ENCODE measurements at regions not wholly inside any gene's neighbourhood (a gene's known extent, or its start where the extent isn't known, plus 50 kb on each side); places are given as distances from the start of the nearest gene placed in this dataset.

GRCh38 chr2:81545626-81546025, 1241.1 kb upstream of the LRRTM1 start:
- TF ChIP-seq POLR2A (IDR thresholded peaks at IDR 0.05), result no peak
- TF ChIP-seq CTCF (IDR thresholded peaks at IDR 0.05), result no peak
- intact Hi-C loops (cut with DNase I), result no loop called here
- no peaks in the 10 kb centered on the region for H3K4me1 ChIP-seq
- H3K36me3 ChIP-seq (replicated peaks in 1 of 2; ENCODE audit: insufficient read depth in 1 of 2, low read depth in 2 of 2), result no peaks in the 10 kb centered on the region
- H3K27me3 ChIP-seq, result no peaks in the 10 kb centered on the region
- 56 to 57% methylated on average over 2 of the region's 2 CpGs for WGBS, 2 donors
- no peak overlapping the region for H3K27ac ChIP-seq
- ATAC-seq (no peak), DNase-seq (no peak)
- H3K4me3 ChIP-seq, result no peak overlapping the region
- H3K9me3 ChIP-seq, result no peaks in the 10 kb centered on the region

- Histone ChIP-seq H3K27ac (no peak overlapping the region), H3K9me3 (no peaks in the 10 kb centered on the region), H3K27me3 (no peaks in the 10 kb centered on the region), H3K36me3 (replicated peaks in 1 of 2; ENCODE audit: insufficient read depth in 1 of 2, low read depth in 2 of 2) (no peaks in the 10 kb centered on the region), H3K4me3 (no peak overlapping the region), H3K4me1 (no peaks in the 10 kb centered on the region)
- ATAC-seq (no peak), DNase-seq (no peak)
- intact Hi-C loops (cut with DNase I), result no loop called here
- TF ChIP-seq POLR2A (IDR thresholded peaks at IDR 0.05) (no peak), CTCF (IDR thresholded peaks at IDR 0.05) (no peak)
- 53 to 63% methylated on average over 1 of the region's 1 CpG for WGBS, 2 donors
Measured at GRCh38 chr2:81542119-81542518, 1237.6 kb upstream of the LRRTM1 start.

- 28 to 33% methylated on average over 6 of the region's 6 CpGs for WGBS, 2 donors
- TF ChIP-seq CTCF (IDR thresholded peaks at IDR 0.05) (no peak), POLR2A (IDR thresholded peaks at IDR 0.05) (no peak)
- Histone ChIP-seq H3K4me3 (no peak overlapping the region), H3K27me3 (no peaks in the 10 kb centered on the region), H3K9me3 (no peaks in the 10 kb centered on the region), H3K36me3 (replicated peaks in 1 of 2; ENCODE audit: insufficient read depth in 1 of 2, low read depth in 2 of 2) (no peaks in the 10 kb centered on the region), H3K27ac (no peak overlapping the region), H3K4me1 (no peaks in the 10 kb centered on the region)
- ATAC-seq (no peak), DNase-seq (no peak)
- intact Hi-C loops (cut with DNase I), result no loop called here
Measured at GRCh38 chr2:81529944-81530343, 1225.4 kb upstream of the LRRTM1 start.

GRCh38 chr2:81528852-81529480, 1224.4 kb upstream of the LRRTM1 start:
- Histone ChIP-seq H3K4me3 (no peak overlapping the region), H3K27ac (no peak overlapping the region), H3K9me3 (no peaks in the 10 kb centered on the region), H3K36me3 (replicated peaks in 1 of 2; ENCODE audit: insufficient read depth in 1 of 2, low read depth in 2 of 2) (no peaks in the 10 kb centered on the region), H3K27me3 (no peaks in the 10 kb centered on the region), H3K4me1 (no peaks in the 10 kb centered on the region)
- no peak for ATAC-seq
- DNase-seq, result no peak
- intact Hi-C loops (cut with DNase I), result no loop called here
- 50 to 60% methylated on average over 3 of the region's 3 CpGs for WGBS, 2 donors
- TF ChIP-seq CTCF (IDR thresholded peaks at IDR 0.05), result no peak
- no peak for TF ChIP-seq POLR2A (IDR thresholded peaks at IDR 0.05)

- 51 to 71% methylated on average over 2 of the region's 2 CpGs for WGBS, 2 donors
- H3K27me3 ChIP-seq, result no peaks in the 10 kb centered on the region
- DNase-seq, result no peak
- H3K4me1 ChIP-seq, result no peaks in the 10 kb centered on the region
- intact Hi-C loops (cut with DNase I), result no loop called here
- no peak for TF ChIP-seq CTCF (IDR thresholded peaks at IDR 0.05)
- TF ChIP-seq POLR2A (IDR thresholded peaks at IDR 0.05), result no peak
- H3K36me3 ChIP-seq (replicated peaks in 1 of 2; ENCODE audit: insufficient read depth in 1 of 2, low read depth in 2 of 2), result no peaks in the 10 kb centered on the region
- H3K27ac ChIP-seq, result no peak overlapping the region
- H3K9me3 ChIP-seq, result no peaks in the 10 kb centered on the region
- no peak overlapping the region for H3K4me3 ChIP-seq
- ATAC-seq, result no peak
Measured at GRCh38 chr2:81523344-81523743, 1218.8 kb upstream of the LRRTM1 start.

All from body of pancreas (tissue), 4 donors.